Heart right ventricle (tissue), 16 donors: ENCODE measurements at regions not wholly inside any gene's neighbourhood (a gene's known extent, or its start where the extent isn't known, plus 50 kb on each side); places are given as distances from the start of the nearest gene placed in this dataset.

Source experiments
- ATAC-seq, 8 donors: fragments of 200-7000 bp; cut with Tn5 transposase; one replicate each; pipeline ENCODE4 v1.9.1; 2020; ENCODE audit warnings: mild to moderate bottlenecking in 8 of 8, moderate library complexity in 8 of 8, moderate number of reproducible peaks in 1 of 8
- DNase-seq, 2 donors: peaks; one replicate each; pipeline ENCODE4 v3.0.0-alpha.2; 2020
- H3K27ac ChIP-seq, 10 donors: fragments of 200-600 bp; sonication (generic) in 2 of 10; one replicate each; pipeline versions ENCODE4 v1.5.0 to v1.8.0; 2020 to 2022; ENCODE audit warnings: mild to moderate bottlenecking in 3 of 10
- H3K27me3 ChIP-seq, 7 donors: fragments of 200-600 bp; one replicate each; pipeline ENCODE4 v1.8.0; 2021 to 2022; ENCODE audit warnings: mild to moderate bottlenecking in 2 of 7
- H3K36me3 ChIP-seq, 9 donors: fragments of 200-600 bp; sonication (generic) in 1 of 9; one replicate each; pipeline versions ENCODE4 v1.5.0 to v1.8.0; 2020 to 2022; ENCODE audit warnings: mild to moderate bottlenecking in 2 of 9
- H3K4me1 ChIP-seq, 9 donors: fragments of 200-600 bp; sonication (generic) in 1 of 9; one replicate each; pipeline versions ENCODE4 v1.5.0 to v1.8.0; 2020 to 2022; ENCODE audit warnings: mild to moderate bottlenecking in 4 of 9
- H3K4me3 ChIP-seq, 10 donors: fragments of 200-600 bp; sonication (generic) in 2 of 10; one replicate each; pipeline versions ENCODE4 v1.5.0 to v1.8.0; 2020 to 2022; ENCODE audit warnings: mild to moderate bottlenecking in 7 of 10, moderate library complexity in 2 of 10
- H3K9me3 ChIP-seq, 11 donors: fragments of 200-600 bp in 10 of 11; sonication (generic) in 2 of 11; one replicate each; pipeline versions ENCODE4 v1.5.0 to v1.8.0; 2013 to 2022; ENCODE audit warnings: mild to moderate bottlenecking in 2 of 11, control low read depth in 1 of 11, moderate library complexity in 1 of 11
- WGBS, 2 donors: extraction: QIAGEN DNeasy Blood & Tissue Kit; methylation state at CpG; one replicate each; pipeline ENCODE4 v1.1.7; 2013; ENCODE audit warnings: inconsistent platforms in 1 of 2; 5-methylcytosine and 5-hydroxymethylcytosine counted together
- intact Hi-C, 10 donors: fragments of 100-400 bp; cut with DNase I; formaldehyde crosslinking; loops; one replicate each; pipeline versions ENCODE4 v1.11.1 to v1.14.2; 2022
- TF ChIP-seq, protein P1 (sequence below), 9 donors: fragments of 200-600 bp; sonication (generic) in 2 of 9; IDR thresholded peaks; one replicate each; pipeline versions ENCODE4 v1.5.0 to v1.8.0; 2021 to 2022; ENCODE audit warnings: antibody characterized with exemption in 9 of 9, mild to moderate bottlenecking in 5 of 9, moderate library complexity in 1 of 9
- donor health status: Arrhythmogenic right ventricular cardiomyopathy.
- donor health status: ischemic (EF 13 %, LVEDD 7.1; RV severe dilation, severe dysfunction).
- donor health status: healthy with polysubstance abuse.
- donor health status: DM: no; HTN: yes; CAD: no.
- donor health status: DM: no; HTN: no; CAD: no.
- donor health status: ischemic (EF 25% LVEDD 6.9; RV normal size, moderate dysfunction).
- donor health status: ischemic (EF 25% LVEDD 5.7; RV mildly dilated, moderate dysfunction).
- donor health status: healthy.
- donor health status: DM: yes; HTN: yes; CAD: no.
- donor health status: Ischemic cardiomyopathy.
- donor health status: ischemic (EF 35%, LVEDD 5.7; RV mildly dilated, moderate dysfunction).
- donor health status: nonischemic (EF 11% LVEDD 7.7; RV severe dilation, severe dysfunction).
- donor health status: DM: yes; HTN: yes; CAD: no.
- donor health status: PGD.
- donor health status: ischemic (EF 29% LVEDD 5.4; RV normal size, mild dysfunction).
- donor health status: nonischemic (EF 23%, LVEDD 6.1; RV moderate dilation, normal function).

DNA sequence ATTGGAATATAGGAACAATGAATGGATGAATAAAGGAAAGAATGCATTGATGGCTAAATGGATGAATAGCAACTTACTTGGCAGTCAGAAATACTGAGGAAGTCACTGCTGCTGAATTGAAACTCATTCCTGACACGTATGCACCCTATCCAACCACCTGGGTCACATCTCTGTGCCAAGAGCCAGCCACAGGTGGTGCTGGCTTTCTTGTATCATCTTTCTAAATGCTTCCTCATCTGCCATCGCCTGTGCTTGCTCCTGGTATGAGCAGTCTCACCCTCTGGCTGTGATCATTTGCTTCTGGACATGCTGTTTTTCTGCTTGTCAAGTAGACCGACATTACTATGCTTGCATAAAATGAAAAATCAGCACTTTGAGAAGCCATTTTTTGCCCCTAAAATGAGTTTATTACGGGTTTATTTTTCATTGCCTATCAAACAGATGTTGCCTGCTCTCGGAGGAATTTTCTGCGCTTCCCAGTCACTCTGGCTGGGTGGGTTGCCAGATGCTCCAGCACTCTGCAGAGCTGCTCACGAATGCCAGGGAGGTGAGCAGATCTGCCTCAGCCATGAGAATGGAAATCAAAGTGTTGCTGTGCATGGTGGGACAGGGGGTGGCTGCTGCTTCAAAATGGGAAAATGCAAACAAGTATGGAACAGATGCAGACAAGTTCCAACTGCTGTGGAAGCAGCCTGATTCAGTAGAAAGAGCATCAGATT is 1349.6 kb upstream of the CDH8 start:
- intact Hi-C loops = no loop called here
- ATAC-seq = no peak

DNA sequence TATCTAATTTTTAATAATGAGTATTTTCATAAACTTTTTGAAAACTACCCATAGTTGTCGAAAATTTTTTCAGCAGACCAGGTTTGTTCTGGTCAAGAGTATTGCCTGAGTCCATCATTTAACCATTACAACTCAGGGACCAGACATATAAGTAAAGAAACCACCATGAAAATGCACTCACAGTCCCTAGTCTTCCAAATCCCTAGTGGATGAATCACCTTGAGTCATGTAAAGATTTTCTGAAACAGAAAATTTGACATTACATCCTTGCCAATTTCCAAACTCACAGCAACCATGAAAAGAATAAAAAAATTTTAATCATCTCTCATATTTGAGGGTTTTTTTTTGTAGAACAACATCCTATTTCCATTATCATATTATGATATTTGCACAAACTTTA is 1337.5 kb upstream of the CDH8 start:
- TF ChIP-seq, protein P1, sequence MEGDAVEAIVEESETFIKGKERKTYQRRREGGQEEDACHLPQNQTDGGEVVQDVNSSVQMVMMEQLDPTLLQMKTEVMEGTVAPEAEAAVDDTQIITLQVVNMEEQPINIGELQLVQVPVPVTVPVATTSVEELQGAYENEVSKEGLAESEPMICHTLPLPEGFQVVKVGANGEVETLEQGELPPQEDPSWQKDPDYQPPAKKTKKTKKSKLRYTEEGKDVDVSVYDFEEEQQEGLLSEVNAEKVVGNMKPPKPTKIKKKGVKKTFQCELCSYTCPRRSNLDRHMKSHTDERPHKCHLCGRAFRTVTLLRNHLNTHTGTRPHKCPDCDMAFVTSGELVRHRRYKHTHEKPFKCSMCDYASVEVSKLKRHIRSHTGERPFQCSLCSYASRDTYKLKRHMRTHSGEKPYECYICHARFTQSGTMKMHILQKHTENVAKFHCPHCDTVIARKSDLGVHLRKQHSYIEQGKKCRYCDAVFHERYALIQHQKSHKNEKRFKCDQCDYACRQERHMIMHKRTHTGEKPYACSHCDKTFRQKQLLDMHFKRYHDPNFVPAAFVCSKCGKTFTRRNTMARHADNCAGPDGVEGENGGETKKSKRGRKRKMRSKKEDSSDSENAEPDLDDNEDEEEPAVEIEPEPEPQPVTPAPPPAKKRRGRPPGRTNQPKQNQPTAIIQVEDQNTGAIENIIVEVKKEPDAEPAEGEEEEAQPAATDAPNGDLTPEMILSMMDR (IDR thresholded peaks at IDR 0.05) = no peak
- no peak for ATAC-seq
- H3K27me3 ChIP-seq = no peaks in the 10 kb centered on the region
- H3K4me1 ChIP-seq = no peaks in the 10 kb centered on the region
- H3K9me3 ChIP-seq = no peaks in the 10 kb centered on the region
- no peak overlapping the region for H3K27ac ChIP-seq
- intact Hi-C loops = no loop called here
- H3K36me3 ChIP-seq = no peaks in the 10 kb centered on the region
- no peak overlapping the region for H3K4me3 ChIP-seq
- DNase-seq = no peak
- 70 to 77% methylated on average over 1 of the region's 1 CpG for WGBS, 2 donors

More for the DNA sequence above, 1349.6 kb upstream of the CDH8 start:
- DNase-seq = no peak
- Histone ChIP-seq H3K4me1 (no peaks in the 10 kb centered on the region), H3K27me3 (no peaks in the 10 kb centered on the region), H3K36me3 (no peaks in the 10 kb centered on the region), H3K27ac (no peak overlapping the region), H3K4me3 (no peak overlapping the region), H3K9me3 (no peaks in the 10 kb centered on the region)
- 63 to 64% methylated on average over 7 of the region's 7 CpGs for WGBS, 2 donors
- TF ChIP-seq, protein P1 (IDR thresholded peaks at IDR 0.05) = no peak

DNA sequence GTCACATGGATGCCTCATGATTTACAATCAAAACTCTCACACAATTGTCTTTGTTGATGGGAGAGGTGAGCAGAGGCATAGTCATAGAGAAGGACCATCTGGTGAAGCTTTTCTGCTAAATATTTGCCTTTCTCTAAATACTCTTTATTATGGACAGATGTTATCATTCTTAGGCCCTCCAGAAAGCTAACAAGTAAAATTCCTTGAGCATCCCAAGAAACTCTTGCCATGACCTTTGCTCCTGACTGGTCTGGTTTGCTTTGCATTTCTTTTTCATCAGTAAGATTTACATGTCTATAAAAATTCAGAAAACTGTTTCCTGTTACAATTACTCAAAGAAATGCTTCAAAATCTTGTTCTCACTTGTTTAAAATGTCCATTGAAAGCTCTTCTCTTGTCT is 1336.6 kb upstream of the CDH8 start:
- no peak for DNase-seq
- Histone ChIP-seq H3K9me3 (no peaks in the 10 kb centered on the region), H3K4me1 (no peaks in the 10 kb centered on the region), H3K4me3 (no peak overlapping the region), H3K36me3 (no peaks in the 10 kb centered on the region), H3K27ac (no peak overlapping the region), H3K27me3 (no peaks in the 10 kb centered on the region)
- TF ChIP-seq, protein P1 (IDR thresholded peaks at IDR 0.05) = no peak
- no peak for ATAC-seq
- intact Hi-C loops = no loop called here

DNA sequence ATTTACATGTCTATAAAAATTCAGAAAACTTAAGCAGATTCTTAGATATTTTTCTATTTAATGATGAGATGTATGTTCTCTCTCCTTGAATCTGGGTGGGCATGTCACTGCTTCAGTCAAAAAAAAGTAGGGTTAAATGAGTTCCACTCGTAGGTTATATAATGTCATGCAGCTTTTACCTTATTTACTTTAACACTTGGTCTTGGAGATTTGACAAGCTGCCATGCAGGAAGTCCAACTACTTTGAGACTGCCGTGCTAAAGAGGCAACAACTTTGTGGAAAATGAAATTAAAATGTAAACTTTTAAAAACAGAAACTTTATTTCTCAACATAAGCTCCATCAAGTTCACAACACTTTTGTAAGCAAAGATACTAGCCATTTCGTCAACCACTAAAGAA is 1336.0 kb upstream of the CDH8 start:
- intact Hi-C loops = no loop called here
- TF ChIP-seq, protein P1 (IDR thresholded peaks at IDR 0.05) = no peak
- H3K4me1 ChIP-seq = no peaks in the 10 kb centered on the region
- no peaks in the 10 kb centered on the region for H3K27me3 ChIP-seq
- WGBS, 2 donors = 34 to 39% methylated on average over 3 of the region's 3 CpGs
- ATAC-seq (no peak), DNase-seq (no peak)
- H3K9me3 ChIP-seq = no peaks in the 10 kb centered on the region
- H3K27ac ChIP-seq = no peak overlapping the region
- H3K4me3 ChIP-seq = no peak overlapping the region
- no peaks in the 10 kb centered on the region for H3K36me3 ChIP-seq
